Testis (tissue), 2 donors: ENCODE measurements at regions not wholly inside any gene's neighbourhood (a gene's known extent, or its start where the extent isn't known, plus 50 kb on each side); places are given as distances from the start of the nearest gene placed in this dataset.
"Not testable (repeated sequence)": the region's sequence is repeated elsewhere in the genome, so short reads cannot be mapped to it uniquely, and the experiment has no call there.

ENCODE experiments used
- DNase-seq: peaks from one replicate; pipeline ENCODE4 v3.0.0-alpha.2; 2019
- H3K27ac ChIP-seq, 2 donors: fragments of 200-600 bp; sonication (generic); one replicate each; pipeline ENCODE4 v1.5.1; 2019
- H3K27me3 ChIP-seq: fragments of 200-600 bp; sonication (generic); one replicate; pipeline ENCODE4 v1.5.1; 2019
- H3K36me3 ChIP-seq: fragments of 200-600 bp; sonication (generic); one replicate; pipeline ENCODE4 v1.5.1; 2017; ENCODE audit warnings: low read depth; ENCODE audit errors: missing control alignments
- H3K4me1 ChIP-seq: fragments of 200-600 bp; sonication (generic); one replicate; pipeline ENCODE4 v1.5.1; 2019
- H3K4me3 ChIP-seq, 2 donors: fragments of 200-600 bp; sonication (generic); one replicate each; pipeline ENCODE4 v1.5.1; 2017 to 2019
- H3K9me3 ChIP-seq: fragments of 200-600 bp; sonication (generic); one replicate; pipeline ENCODE4 v1.5.1; 2017
- CTCF ChIP-seq, 3 experiments: fragments of 450-650 bp in 2 of 3; fragments of 200-600 bp in 1 of 3; sonication (generic) in 1 of 3; IDR thresholded peaks; one replicate each; pipeline ENCODE4 v1.5.1; 2016 to 2019; ENCODE audit warnings: antibody characterized with exemption in 3 of 3, mild to moderate bottlenecking in 2 of 3, moderate library complexity in 1 of 3
- POLR2A ChIP-seq: fragments of 450-650 bp; IDR thresholded peaks from one replicate; pipeline ENCODE4 v1.6.1; 2017; ENCODE audit warnings: antibody characterized with exemption, mild to moderate bottlenecking, moderate library complexity
- WGBS, 2 donors: methylation state at CpG; one replicate each; pipeline ENCODE4 v1.1.5; 2018; 5-methylcytosine and 5-hydroxymethylcytosine counted together
- intact Hi-C: fragments of 100-400 bp; cut with DNase I; formaldehyde crosslinking; loops from one replicate; pipeline ENCODE4 v1.15.1; 2023; ENCODE audit warnings: low total_unique reads

- Histone ChIP-seq H3K27me3 (no peaks in the 10 kb centered on the region), H3K9me3 (no peaks in the 10 kb centered on the region), H3K36me3 (no peaks in the 10 kb centered on the region), H3K4me1 (no peaks in the 10 kb centered on the region), H3K4me3 (no peak overlapping the region), H3K27ac (no peak overlapping the region)
- no peak for DNase-seq
- intact Hi-C loops, result no loop called here
- WGBS, 2 donors, result 88 to 91% methylated on average over 1 of the region's 1 CpG
- TF ChIP-seq POLR2A (no peak), CTCF (IDR thresholded peaks at IDR 0.05) (no peak)
Observed at GRCh38 chr13:84096216-84096615, 213.9 kb upstream of the SLITRK1 start.

GRCh38 chr13:84088996-84089395 lies 206.7 kb upstream of the SLITRK1 start:
- intact Hi-C loops, result no loop called here

GRCh38 chr13:84086847-84087162 lies 204.5 kb upstream of the SLITRK1 start:
- Histone ChIP-seq H3K27me3 (no peaks in the 10 kb centered on the region), H3K9me3 (no peaks in the 10 kb centered on the region), H3K4me1 (no peaks in the 10 kb centered on the region), H3K36me3 (no peaks in the 10 kb centered on the region), H3K27ac (peak overlapping the region; percentile 34 to 68), H3K4me3 (peak overlapping the region; percentile 56 to 57)
- intact Hi-C loops, result no loop called here
- no peak for TF ChIP-seq POLR2A
- TF ChIP-seq CTCF (IDR thresholded peaks at IDR 0.05), result no peak
- WGBS, 2 donors, result 55 to 87% methylated on average over 7 of the region's 7 CpGs
- no peak for DNase-seq

More at GRCh38 chr13:84088996-84089395, 206.7 kb upstream of the SLITRK1 start:
- DNase-seq, result no peak
- Histone ChIP-seq H3K4me1 (no peaks in the 10 kb centered on the region), H3K27ac (no peak overlapping the region), H3K27me3 (no peaks in the 10 kb centered on the region), H3K36me3 (no peaks in the 10 kb centered on the region), H3K9me3 (no peaks in the 10 kb centered on the region), H3K4me3 (no peak overlapping the region)
- 70 to 71% methylated on average over 1 of the region's 1 CpG for WGBS, 2 donors
- TF ChIP-seq CTCF (IDR thresholded peaks at IDR 0.05) (no peak), POLR2A (no peak)

- H3K4me3 ChIP-seq, result peak overlapping the region; percentile 56 to 57
- intact Hi-C loops, H3K4me1 ChIP-seq, H3K36me3 ChIP-seq, H3K9me3 ChIP-seq, H3K27me3 ChIP-seq: not testable (repeated sequence)
- H3K27ac ChIP-seq, result peak overlapping the region; percentile 34 to 68
- WGBS, 2 donors, result 43 to 62% methylated on average over 23 to 48 of the region's 49 CpGs
- peak; percentile 39 for DNase-seq
Observed at GRCh38 chr13:84086098-84086846, 204.0 kb upstream of the SLITRK1 start.

- H3K4me1 ChIP-seq, result no peaks in the 10 kb centered on the region
- H3K27me3 ChIP-seq, result no peaks in the 10 kb centered on the region
- no peak overlapping the region for H3K27ac ChIP-seq
- no peaks in the 10 kb centered on the region for H3K9me3 ChIP-seq
- intact Hi-C loops, result no loop called here
- no peaks in the 10 kb centered on the region for H3K36me3 ChIP-seq
- TF ChIP-seq CTCF (IDR thresholded peaks at IDR 0.05) (no peak), POLR2A (no peak)
- no peak for DNase-seq
- H3K4me3 ChIP-seq, result no peak overlapping the region
- 80 to 88% methylated on average over 4 of the region's 4 CpGs for WGBS, 2 donors
Observed at GRCh38 chr13:84082462-84082861, 200.2 kb upstream of the SLITRK1 start.
